HT-29 (cell line): ENCODE measurements at regions not wholly inside any gene's neighbourhood (a gene's known extent, or its start where the extent isn't known, plus 50 kb on each side); places are given as distances from the start of the nearest gene placed in this dataset.
"Not testable (repeated sequence)": the region's sequence is repeated elsewhere in the genome, so short reads cannot be mapped to it uniquely, and the experiment has no call there.

Experiments
- DNase-seq: peaks from one replicate; pipeline ENCODE4 v3.0.0-alpha.2; 2015; ENCODE audit warnings: low spot score

DNA sequence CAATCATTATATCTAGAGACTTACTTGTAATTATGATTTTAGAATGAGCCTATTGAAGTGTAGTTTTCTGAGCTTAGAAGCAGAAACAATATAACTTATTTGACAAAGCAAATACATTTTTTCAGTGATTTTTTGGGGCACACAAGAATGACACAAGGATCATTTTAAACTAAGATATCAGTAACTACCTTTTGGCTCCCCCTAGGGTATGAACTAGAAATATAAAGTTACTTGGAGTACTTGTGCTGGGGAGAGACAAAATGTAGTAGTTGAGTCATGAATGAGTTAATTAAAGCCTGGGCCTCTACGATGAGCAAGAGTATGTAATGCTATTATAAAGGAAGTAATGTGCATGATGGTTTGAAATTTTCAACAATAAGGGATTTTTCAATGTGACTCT is 1244.1 kb upstream of the ACO1 start:
- DNase-seq, result peak; percentile 30

DNA sequence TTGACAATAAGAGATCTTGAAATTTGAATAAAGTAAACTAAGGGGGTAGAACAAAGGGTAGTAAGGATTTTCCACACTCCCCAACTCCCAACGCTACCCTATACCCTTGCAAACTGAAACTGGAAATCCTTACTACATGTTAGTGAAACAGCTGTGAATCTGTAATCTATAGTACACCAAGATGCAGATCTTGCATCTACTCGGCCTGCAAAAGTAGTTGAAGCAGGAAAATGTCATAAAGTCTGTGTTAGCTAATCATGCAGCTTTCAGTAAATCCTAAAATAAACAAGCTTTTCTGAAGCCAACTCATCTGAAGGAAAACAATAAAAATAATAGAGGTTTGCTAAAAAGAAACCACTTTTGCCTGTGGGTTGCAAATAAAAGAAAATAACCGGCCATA is 1242.0 kb upstream of the ACO1 start:
- no peak for DNase-seq

DNA sequence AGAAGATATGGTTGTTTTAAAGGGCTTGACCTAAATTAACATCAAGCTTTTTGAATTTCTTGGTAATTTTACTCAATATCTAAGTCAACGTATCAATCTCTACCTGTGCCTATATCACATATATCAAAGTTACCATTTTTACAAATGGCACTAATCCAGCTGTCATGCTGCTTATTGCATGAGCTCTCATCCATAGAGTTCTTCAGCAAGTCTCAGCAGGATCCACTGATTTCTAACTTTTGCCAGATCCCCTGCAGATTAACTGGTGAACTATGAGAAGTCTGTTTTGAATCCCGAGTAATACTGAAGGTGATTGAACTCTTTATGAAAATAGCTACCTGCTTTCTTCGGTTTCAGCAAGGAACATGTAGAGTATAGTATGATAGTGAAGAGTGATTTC is 1239.8 kb upstream of the ACO1 start:
- DNase-seq, result no peak

DNA sequence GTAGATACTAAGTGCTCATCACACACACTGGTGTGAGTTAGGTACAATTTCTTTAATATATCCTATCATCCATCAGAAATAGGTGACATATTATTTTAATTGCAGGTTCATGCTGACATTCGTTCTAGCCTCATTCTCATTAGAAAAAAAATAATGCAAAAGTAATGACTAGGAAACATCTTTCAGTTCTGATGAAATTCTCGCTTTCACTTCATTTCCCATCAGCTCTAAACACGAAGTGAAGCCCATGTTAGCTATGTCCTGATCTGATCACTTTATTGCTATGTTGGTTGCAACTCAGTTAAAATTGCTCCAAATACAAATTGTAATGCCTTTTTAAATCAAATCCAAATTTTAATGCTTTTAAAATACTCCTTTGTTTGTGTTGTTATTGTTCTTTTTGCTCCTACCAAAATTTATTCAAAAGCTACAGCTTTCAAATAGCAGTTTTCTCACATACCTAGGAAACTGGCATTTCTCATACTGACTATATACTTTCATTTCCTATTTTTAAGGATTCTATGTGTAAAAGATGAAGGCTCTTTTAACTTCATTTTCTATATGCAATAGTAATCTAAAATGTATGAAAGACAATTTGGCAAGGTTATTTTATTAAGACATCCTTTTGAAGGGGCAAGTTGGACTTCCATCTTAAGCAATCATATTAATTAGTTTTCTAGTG is 1237.8 kb upstream of the ACO1 start:
- DNase-seq, result no peak

DNA sequence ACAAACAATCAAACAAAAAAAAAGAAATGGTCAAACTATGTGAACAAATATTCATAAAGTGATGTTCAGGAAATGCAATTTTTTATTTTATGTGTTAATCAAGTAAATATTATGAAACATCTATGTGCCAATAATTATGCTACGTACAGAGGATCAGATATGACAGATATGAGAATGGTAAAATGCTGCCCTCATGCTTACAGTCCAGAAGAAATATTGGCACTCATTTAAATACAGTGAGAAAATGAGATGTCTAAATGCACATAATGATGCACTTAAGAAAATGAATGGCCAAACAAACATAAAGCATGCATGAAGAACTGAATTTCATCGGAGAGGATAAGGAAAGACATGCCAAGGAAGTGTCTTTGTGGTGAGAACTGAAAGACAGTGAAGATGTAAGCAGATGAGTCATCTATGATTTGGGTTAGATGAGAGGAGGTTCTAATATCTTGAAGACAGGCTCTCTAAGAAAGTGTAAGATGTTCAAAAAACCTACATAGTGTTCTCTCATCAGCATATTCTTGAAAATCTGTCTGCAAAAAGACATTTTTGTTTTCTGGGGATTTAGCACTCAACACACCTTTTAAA is 1231.1 kb upstream of the ACO1 start:
- DNase-seq, result no peak

DNA sequence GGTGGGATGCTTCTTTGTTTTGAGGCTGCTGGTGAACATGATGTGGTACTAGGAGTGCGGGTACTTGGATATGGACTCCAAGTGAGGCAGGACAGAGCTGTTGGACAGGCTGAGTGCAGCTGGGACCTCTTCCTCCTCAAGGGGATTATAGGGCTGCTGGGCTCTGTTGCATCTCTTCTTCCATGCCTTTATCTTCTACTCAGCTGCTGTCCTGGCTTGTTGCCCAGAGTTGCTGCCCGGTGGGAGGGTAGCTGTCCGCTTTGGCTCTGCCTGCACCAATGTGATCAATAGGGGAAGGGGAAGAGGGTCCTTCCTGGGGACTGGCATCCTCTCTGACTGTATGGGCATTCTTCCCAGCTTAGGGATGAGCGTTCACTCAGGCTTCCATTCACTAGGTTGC is 1217.9 kb upstream of the ACO1 start:
- DNase-seq, result no peak

DNA sequence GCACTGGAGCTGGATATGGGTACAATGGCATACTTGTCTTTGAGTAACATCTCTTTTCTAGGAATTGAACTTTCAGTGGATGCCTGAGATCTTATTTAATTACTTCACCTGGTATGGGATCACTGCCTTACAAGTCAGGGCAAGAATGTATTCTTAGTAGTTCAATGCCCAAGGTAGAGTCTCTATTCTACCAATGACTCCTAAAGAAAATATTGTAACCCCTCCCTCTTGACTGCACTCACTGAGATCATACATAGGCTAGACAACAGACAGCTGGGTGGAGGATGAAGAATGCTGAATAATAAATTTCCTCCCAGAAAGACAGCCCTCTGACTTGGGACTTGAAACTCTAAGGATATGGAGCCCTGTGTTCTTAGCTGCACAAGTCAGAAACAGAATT is 1216.3 kb upstream of the ACO1 start:
- DNase-seq, result no peak

DNA sequence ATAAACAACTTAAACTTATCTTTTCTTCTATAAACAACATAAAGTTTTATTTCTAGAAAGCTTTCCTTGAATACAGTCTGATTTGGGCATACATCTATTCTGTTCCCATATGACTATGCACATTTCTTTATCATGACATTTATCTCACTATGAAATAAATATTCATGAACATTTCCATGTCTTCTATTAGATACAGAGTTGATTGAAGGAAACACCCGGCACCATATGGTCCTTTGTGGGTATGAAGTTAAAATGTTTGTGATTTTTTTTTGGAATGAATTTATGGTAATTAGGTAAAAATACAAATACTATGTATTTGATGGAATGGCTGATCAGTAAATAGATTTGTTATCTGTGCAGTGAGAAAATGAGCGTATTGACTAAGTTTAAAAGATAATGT is 1209.8 kb upstream of the ACO1 start:
- no peak for DNase-seq

DNA sequence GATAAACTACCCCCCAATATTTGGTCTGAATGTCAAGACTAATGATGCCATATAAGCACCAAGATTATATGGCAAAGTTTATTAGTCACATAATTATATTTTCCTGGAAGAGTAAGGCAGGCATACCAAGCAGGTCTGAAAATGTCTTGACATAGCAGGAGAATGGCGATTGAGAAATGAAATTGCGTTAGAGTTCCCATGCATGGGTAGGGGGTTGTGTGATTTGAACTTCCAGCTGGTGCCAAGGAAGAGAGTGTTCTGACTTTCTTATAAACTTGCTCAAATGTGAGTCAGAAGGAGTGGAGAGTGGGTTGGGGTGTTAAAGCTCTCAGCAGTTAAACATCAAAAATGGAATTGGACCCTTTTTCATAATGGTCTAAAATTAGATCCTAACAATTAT is 1200.6 kb upstream of the ACO1 start:
- no peak for DNase-seq

DNA sequence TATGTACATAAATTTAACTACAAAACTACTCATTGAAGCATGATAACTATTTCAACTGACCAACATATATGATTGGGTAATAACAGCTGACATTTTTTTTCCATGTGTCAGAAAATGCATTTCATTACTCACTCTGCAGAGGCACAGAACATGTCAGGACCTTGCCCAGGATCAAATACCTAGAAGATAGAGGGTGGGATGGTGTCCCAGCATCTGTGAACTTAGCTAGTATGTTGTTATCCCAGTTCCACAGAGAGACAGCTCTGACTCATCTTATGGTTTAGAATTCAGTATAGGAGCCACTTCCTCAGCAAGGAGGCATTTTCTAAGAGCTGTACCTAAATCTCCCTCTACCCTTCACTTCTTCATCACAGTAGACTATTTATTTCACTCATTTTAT is 1198.6 kb upstream of the ACO1 start:
- DNase-seq, result no peak

DNA sequence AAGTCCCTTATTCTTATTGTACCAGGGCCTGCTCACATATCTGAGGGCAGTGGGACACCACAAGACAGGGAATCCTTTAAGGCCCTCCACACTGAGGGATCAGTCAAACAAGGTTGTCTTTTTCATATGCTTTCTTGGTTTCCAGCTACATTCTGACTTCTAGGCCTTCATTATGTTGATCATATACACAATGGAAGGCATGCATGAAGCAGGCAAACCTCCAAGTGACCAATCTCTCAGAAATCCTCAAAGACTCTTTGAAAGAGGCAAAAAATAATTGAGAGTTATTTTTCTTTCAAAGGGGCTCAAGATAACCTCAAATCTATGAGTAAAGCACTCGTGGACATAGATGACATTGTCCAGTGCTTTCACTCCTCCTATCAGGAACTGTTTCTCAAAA is 1195.9 kb upstream of the ACO1 start:
- no peak for DNase-seq

DNA sequence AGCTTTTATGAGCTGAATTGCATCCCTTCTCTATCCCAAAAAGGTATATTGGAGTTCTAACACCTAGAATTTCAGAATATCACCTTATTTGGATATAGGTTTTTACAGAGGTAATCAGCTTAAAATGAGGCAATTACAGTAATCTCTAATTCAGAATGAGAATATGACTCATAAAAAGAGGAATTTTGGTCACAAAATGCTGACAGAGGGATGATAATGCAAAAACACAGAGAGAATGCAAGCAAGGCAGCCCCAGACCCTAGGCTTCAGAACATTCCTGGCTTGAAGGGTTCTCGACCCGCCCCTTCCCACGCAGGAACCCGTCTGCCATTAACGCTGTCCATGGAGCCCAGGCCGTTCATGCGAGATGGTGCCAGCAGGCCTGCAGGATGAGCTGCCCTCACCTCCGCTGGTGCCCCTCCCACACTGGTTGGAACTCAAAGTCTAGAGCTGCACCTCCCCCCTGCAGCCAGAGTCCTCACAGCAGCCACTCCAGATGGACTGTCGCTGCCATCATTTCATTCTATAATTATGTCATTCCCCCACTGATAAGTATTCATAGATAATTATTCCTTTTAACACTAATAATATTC is 1173.4 kb upstream of the ACO1 start:
- no peak for DNase-seq

DNA sequence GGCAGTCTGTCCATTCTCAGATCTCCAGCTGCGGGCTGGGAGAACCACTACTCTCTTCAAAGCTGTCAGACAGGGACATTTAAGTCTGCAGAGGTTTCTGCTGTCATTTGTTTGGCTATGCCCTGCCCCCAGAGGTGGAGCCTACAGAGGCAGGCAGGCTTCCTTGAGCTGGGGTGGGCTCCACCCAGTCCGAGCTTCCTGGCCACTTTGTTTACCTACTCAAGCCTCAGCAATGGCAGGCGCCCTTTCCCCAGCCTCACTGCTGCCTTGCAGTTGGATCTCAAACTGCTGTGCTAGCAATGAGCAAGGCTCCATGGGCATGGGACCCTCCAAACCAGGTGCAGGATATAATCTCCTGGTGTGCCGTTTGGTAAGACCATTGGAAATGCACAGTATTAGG is 1154.5 kb upstream of the ACO1 start:
- DNase-seq, result not testable (repeated sequence)

DNA sequence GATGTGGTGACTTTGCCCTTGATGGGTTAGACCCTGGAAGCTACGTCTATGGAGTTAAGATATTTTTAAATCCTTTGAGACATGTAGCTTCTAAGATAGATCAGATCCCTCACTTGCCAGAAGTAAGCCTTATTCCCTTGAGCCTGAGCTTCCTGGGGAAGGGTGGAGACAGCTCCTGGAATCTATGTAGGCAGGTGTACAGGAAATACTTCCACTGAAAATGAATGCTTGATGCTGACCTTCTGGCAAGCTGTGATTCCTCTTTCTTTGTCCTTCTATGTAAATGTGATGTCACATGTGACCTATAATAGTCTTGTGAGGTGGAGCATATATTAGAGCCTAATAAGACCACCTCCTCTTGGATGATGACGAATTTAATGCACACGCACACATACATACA is 1152.0 kb upstream of the ACO1 start:
- DNase-seq, result peak; percentile 27

DNA sequence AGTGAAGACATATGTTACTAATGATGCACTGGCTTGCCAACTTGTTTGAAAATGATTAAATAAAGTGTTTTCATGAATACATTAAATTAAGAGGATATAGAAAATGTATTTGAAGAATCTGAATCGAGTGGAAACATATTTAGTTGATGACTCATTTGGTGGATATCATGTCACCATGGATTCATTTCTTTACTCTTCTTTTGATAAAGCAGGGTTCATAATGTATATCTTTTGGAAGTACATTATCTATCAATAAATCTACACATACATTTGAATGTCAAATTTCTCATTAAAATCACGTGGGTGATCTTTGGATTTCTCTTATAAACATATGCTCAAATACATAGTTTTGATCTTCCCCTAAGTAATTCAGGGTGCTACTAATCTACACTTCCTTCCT is 1148.1 kb upstream of the ACO1 start:
- no peak for DNase-seq

DNA sequence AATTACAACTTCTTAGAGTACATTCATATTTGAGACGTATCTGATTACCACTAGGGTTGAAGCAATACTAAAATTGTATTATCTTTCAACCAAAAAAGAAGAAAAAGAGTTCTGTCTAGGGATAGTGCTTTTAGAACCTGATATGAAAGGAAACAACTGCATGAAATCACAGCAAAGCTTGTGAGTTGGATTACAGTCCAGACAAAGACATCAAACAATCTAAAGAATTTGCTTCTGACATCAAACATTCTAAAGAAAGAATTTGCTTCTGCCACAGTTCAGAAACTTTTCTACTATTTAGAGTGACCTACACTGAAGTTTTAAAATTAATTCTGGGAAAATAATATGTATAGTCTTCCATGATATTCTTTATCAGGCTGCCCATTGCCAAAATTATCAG is 1141.1 kb upstream of the ACO1 start:
- DNase-seq, result no peak

DNA sequence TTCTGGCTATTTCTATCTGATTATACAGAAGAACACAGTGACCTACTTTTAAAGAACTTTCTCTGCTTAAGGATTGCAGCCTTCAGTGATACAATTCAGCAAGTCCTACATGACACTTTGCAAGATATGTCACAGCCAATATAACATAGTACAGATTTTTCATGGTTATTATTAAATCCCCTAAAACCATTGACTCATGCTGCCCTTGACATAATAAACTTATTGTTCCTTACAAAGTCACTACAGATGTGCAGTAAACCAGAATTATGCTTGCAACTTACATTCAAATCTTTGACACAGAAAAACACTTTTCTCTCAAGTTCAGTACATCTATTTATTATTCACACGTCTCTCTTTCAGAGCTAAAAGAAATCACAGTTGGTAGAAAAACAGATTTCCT is 1136.3 kb upstream of the ACO1 start:
- DNase-seq, result no peak

DNA sequence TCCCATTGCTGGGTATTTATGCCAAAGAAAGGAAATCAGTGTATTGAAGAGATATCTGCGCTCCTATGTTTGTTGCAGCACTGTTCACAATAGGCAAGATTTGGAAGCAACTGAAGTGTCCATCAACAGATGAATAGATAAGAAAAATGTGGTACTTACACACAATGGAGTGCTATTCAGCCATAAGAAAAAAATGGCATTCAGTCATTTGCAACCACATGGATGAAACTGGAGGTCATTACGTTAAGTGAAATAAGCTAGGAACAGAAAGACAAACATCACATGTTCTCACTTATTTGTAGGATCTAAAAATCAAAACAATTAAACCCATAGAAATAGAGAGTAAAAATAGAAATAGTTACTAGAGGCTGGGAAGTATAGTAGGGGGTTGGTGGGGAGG is 1133.1 kb upstream of the ACO1 start:
- DNase-seq, result no peak

DNA sequence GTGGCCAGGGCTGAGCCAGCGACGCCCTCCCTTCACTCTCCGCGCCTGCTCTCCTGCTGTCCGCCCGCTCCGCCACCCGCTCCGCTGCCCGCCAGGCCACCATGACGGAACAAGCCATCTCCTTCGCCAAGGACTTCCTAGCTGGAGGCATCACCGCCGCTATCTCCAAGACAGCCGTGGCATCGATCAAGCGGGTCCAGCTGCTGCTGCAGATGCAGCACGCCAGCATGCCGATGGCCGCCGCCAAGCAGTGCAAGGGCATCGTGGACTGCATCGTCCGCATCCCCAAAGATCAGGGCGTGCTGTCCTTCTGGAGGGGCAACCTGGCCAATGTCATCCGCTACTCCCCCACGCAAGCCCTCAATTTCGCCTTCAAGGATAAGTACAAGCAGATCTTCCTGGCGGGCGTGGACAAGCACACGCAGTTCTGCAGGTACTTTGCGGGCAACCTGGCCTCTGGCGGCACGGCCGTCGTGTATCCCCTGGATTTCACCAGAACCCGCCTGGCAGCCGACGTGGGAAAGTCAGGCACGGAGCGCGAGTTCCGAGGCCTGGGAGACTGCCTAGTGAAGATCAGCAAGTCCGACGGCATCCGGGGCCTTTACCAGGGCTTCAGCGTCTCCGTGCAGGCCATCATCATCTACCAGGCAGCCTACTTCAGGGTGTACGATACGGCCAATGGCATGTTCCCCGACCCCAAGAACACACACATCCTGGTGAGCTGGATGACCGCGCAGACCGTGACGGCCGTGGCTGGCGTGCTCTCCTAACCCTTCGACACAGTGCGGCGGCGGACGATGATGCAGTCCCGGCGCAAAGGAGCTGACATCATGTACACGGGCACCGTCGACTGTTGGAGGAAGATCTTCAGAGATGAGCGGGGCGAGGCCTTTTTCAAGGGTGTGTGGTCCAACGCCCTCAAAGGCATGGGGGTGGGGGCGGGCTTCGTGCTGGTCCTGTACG is 1130.4 kb upstream of the ACO1 start:
- no peak for DNase-seq

DNA sequence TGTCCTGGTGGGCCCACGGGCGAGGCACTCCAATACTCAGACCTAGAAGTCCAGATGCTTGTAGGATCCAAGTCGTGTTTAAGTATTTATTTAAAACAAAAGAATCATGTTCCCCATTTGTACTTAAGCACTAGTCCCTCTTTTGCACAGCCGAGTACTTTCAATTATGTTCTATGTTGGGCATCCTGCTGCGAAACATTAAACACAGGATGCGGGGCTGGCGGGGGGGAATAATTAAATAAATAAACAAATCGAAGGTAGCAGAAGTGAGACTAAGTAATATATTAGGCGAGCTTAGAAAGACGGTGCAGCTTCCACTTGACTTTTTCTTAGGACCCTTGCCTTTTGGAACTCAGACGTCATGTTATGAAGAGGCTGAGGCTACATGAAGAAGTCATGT is 1129.2 kb upstream of the ACO1 start:
- DNase-seq, result no peak

DNA sequence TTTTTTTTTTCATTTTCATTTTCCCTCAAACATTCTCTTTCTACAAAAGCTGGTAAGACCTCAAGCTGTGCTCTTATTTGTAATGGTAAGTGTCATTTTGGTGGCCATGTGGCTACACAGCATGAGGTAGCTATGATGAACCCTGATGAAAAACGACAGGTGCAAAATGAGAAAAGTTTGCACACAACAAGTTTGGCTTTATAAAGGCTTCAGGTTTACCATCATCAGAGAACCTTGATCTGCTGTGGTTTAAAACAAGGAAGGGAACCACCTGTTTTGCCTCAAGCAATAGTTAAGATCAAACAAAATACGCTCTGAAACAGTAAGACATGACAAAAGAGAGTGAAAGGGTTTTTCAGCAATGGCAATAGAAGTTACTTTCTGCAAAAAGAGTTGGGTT is 1124.6 kb upstream of the ACO1 start:
- DNase-seq, result no peak
